ENCODE measurements at regions not wholly inside any gene's neighbourhood (a gene's known extent, or its start where the extent isn't known, plus 50 kb on each side); places are given as distances from the start of the nearest gene placed in this dataset.

DNA sequence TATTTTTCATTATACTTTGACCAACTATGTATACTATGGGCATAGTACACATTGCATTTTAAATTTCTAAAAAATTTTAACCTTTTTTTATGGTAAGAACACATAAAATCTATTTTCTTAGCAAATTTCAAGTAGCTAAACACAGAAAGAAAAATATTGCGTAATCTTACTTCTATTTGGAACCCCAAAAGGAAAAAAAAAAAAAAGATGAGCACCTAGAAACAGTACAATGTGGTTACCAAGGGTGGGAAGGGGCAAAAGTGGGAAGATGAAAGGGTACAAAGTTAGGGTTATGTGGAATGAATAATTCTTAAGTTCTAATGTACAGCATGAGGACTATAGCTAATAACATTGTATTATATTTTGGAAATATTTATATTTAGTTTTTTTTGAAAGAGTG lies 205.0 kb upstream of the EPHA4 start:
- no peak overlapping the region for H3K27ac ChIP-seq
- H3K9me3 ChIP-seq: no peaks in the 10 kb centered on the region
- WGBS, 2 donors: 83 to 90% methylated on average over 1 of the region's 1 CpG
- H3K27me3 ChIP-seq: no peaks in the 10 kb centered on the region
- intact Hi-C loops (cut with DNase I): no loop called here
- H3K4me1 ChIP-seq: peaks cover 8% of the 10 kb centered on the region
- H3K4me3 ChIP-seq: no peak overlapping the region
- DNase-seq: no peak
- TF ChIP-seq POLR2A (IDR thresholded peaks at IDR 0.05): no peak
- TF ChIP-seq, protein P1, sequence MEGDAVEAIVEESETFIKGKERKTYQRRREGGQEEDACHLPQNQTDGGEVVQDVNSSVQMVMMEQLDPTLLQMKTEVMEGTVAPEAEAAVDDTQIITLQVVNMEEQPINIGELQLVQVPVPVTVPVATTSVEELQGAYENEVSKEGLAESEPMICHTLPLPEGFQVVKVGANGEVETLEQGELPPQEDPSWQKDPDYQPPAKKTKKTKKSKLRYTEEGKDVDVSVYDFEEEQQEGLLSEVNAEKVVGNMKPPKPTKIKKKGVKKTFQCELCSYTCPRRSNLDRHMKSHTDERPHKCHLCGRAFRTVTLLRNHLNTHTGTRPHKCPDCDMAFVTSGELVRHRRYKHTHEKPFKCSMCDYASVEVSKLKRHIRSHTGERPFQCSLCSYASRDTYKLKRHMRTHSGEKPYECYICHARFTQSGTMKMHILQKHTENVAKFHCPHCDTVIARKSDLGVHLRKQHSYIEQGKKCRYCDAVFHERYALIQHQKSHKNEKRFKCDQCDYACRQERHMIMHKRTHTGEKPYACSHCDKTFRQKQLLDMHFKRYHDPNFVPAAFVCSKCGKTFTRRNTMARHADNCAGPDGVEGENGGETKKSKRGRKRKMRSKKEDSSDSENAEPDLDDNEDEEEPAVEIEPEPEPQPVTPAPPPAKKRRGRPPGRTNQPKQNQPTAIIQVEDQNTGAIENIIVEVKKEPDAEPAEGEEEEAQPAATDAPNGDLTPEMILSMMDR (IDR thresholded peaks at IDR 0.05): no peak
- no peaks in the 10 kb centered on the region for H3K36me3 ChIP-seq (replicated peaks in 1 of 2; ENCODE audit: insufficient read depth in 1 of 2, low read depth in 2 of 2)
- ATAC-seq: no peak

DNA sequence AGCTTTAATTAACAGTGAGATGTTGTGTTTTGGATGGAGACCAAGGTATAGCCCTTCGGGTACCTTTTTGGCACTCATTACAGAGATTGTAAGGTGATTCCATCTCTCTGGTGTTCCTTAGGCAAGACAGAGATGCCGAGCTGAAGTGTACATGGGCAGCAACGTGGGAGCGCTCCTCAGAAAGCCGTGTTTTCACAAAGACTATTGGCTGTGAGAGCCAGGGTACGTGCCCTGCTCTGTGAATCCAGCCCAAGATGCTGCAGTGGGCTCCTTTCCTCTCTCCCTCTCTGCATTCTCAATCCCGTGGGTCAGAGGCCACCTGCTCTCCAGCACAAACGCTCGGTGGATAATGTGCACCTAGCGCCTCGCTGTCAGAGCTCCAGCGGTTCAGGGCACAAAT lies 203.0 kb upstream of the EPHA4 start:
- TF ChIP-seq, protein P1 (IDR thresholded peaks at IDR 0.05): no peak
- TF ChIP-seq POLR2A (IDR thresholded peaks at IDR 0.05): no peak
- 66 to 71% methylated on average over 11 to 12 of the region's 12 CpGs for WGBS, 2 donors
- intact Hi-C loops (cut with DNase I): no loop called here

DNA sequence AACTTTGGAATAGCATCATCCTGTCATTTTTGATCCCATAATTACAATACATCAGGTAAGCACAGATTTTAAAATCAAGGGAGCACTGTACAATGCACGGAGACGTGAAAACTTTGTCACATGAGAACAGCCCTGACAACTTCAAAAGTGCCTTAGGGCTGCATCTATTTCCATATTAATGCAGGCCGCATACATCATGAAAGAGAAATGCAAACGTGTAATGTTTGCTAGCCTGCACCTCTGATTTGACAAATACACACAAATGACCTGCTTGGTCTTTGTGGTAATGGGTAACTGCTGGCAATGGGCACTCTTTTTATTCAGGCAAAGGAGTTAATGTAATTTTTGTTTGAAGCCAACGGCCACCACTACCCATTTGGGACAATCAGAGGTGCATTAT lies 202.0 kb upstream of the EPHA4 start:
- no peaks in the 10 kb centered on the region for H3K9me3 ChIP-seq
- H3K27me3 ChIP-seq: no peaks in the 10 kb centered on the region
- no peaks in the 10 kb centered on the region for H3K36me3 ChIP-seq (replicated peaks in 1 of 2; ENCODE audit: insufficient read depth in 1 of 2, low read depth in 2 of 2)
- H3K27ac ChIP-seq: no peak overlapping the region
- intact Hi-C loops (cut with DNase I): no loop called here
- WGBS, 2 donors: 48 to 55% methylated on average over 5 of the region's 5 CpGs
- DNase-seq (no peak), ATAC-seq (no peak)
- TF ChIP-seq POLR2A (IDR thresholded peaks at IDR 0.05): no peak
- TF ChIP-seq, protein P1 (IDR thresholded peaks at IDR 0.05): no peak
- no peak overlapping the region for H3K4me3 ChIP-seq
- no peaks in the 10 kb centered on the region for H3K4me1 ChIP-seq

More for the DNA sequence above, 203.0 kb upstream of the EPHA4 start:
- Histone ChIP-seq H3K36me3 (replicated peaks in 1 of 2; ENCODE audit: insufficient read depth in 1 of 2, low read depth in 2 of 2) (no peaks in the 10 kb centered on the region), H3K9me3 (no peaks in the 10 kb centered on the region), H3K27me3 (no peaks in the 10 kb centered on the region), H3K4me3 (no peak overlapping the region), H3K4me1 (peaks cover under 1% of the 10 kb centered on the region), H3K27ac (no peak overlapping the region)
- DNase-seq: no peak
- no peak for ATAC-seq

DNA sequence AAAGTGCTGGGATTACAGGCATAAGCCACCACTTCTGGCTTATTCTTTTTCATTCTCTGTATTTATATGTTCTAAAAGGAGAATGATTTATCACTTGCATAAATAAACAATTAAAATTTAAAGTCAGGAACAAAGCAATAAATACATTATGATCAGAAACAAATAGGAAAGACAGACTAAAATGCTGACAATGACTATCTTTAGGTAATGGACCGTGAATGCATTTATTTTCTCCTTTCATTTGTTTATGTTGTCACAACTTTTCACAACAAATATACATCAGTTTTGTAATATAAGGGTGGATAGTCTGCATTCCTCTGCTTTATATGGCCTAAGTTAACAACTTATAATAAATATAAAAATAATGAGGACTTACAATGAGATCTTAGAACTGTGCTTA lies 199.2 kb upstream of the EPHA4 start:
- Histone ChIP-seq H3K36me3 (replicated peaks in 1 of 2; ENCODE audit: insufficient read depth in 1 of 2, low read depth in 2 of 2) (no peaks in the 10 kb centered on the region), H3K27ac (no peak overlapping the region), H3K4me1 (no peaks in the 10 kb centered on the region), H3K4me3 (no peak overlapping the region), H3K9me3 (no peaks in the 10 kb centered on the region), H3K27me3 (no peaks in the 10 kb centered on the region)
- DNase-seq (no peak), ATAC-seq (no peak)
- TF ChIP-seq POLR2A (IDR thresholded peaks at IDR 0.05): no peak
- TF ChIP-seq, protein P1 (IDR thresholded peaks at IDR 0.05): no peak
- intact Hi-C loops (cut with DNase I): no loop called here
- 87 to 92% methylated on average over 1 of the region's 1 CpG for WGBS, 2 donors

DNA sequence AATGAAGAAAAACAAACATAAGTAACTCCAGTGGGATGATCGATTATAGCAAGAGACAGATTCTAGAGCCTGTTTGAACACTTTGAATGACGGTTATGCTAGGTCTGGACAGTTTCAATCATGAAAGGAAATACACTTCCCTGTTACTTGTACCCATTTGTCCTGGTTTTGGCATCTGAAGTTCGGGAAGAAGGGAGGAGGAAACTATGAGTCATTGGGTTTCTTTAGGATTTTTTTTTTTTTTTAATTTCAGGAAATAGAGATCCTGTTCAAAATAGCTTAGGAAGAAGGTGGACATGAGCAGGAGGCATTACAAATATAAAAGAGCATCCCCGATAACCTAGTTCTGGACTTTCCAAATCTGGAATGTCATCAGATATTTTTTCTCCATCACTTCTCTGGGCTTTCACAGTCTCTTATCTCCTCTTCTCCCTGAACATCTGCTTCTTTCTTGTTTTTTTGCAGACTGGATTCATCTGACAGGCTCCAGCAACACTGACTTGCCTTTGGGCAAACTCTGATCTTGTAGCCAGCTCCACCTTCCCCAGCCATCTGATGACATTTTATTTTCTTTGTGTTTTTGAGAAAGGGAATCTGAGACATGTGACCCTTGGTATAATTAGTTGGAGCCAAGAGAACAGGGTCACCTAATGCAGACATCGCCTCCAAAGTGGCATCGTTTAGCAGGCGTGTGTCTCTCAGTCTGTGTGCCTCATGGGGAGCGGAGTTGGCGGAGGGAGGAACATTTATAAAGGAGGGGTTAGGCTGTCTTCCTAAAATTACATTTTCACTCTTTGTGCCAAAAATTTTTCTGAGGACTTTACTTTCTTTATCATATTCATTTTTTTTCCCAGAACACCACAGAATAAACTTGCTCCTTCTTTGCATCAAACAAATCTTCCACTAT lies 195.3 kb upstream of the EPHA4 start:
- no peaks in the 10 kb centered on the region for H3K9me3 ChIP-seq
- ATAC-seq: no peak
- no peaks in the 10 kb centered on the region for H3K27me3 ChIP-seq
- DNase-seq: no peak
- WGBS, 2 donors: 56 to 63% methylated on average over 9 of the region's 9 CpGs
- no peaks in the 10 kb centered on the region for H3K4me1 ChIP-seq
- TF ChIP-seq, protein P1 (IDR thresholded peaks at IDR 0.05): no peak
- TF ChIP-seq POLR2A (IDR thresholded peaks at IDR 0.05): no peak
- intact Hi-C loops (cut with DNase I): no loop called here
- H3K27ac ChIP-seq: no peak overlapping the region
- no peak overlapping the region for H3K4me3 ChIP-seq
- H3K36me3 ChIP-seq (replicated peaks in 1 of 2; ENCODE audit: insufficient read depth in 1 of 2, low read depth in 2 of 2): no peaks in the 10 kb centered on the region
